Caco-2 (cell line): ENCODE measurements at regions not wholly inside any gene's neighbourhood (a gene's known extent, or its start where the extent isn't known, plus 50 kb on each side); places are given as distances from the start of the nearest gene placed in this dataset.

Source experiments
- BruUV-seq: library from RNA; stranded (reverse); fragments of 400-500 nt; replicated peaks from 2 replicates; lab custom pipeline; 2021; lab: Mats Ljungman, UMichigan
- CTCF ChIA-PET: fragments of 300-600 bp; sonication (Branson Sonifier 250); formaldehyde crosslinking; loops from one replicate; lab custom pipeline; 2022; ENCODE audit warnings: antibody characterized with exemption; lab: Charles Lee
- POLR2A ChIA-PET: fragments of 300-600 bp; sonication (Branson Sonifier 250); formaldehyde crosslinking; loops from one replicate; lab custom pipeline; 2022; ENCODE audit warnings: antibody characterized with exemption; lab: Charles Lee
- DNase-seq, 2 experiments: peaks; one replicate each; pipeline versions ENCODE4 v3.0.0 to v3.0.0-alpha.2; 2020 to 2022
- H3K27me3 ChIP-seq: replicated peaks from 2 replicates; pipeline ENCODE4 v1.6.0; 2011; ENCODE audit warnings: low read length; ENCODE audit not compliant: control insufficient read depth, insufficient read depth
- H3K36me3 ChIP-seq: 2 replicates; pipeline ENCODE4 v1.5.1; 2011; ENCODE audit warnings: low read length; ENCODE audit not compliant: control insufficient read depth, insufficient read depth
- H3K4me1 ChIP-seq: fragments of 250-450 bp; sonication (Bioruptor Pico); 2 replicates; pipeline ENCODE4 v1.5.1; 2020; ENCODE audit warnings: mild to moderate bottlenecking
- H3K4me3 ChIP-seq: 2 replicates; pipeline ENCODE4 v1.5.1; 2011; ENCODE audit warnings: low read depth, mild to moderate bottlenecking, control low read depth, low read length
- H3K9me3 ChIP-seq: fragments of 250-450 bp; sonication (Bioruptor Pico); 2 replicates; pipeline ENCODE4 v1.5.1; 2020; ENCODE audit warnings: mild to moderate bottlenecking, moderate library complexity
- H3K27ac Mint-ChIP-seq: one replicate; pipeline ENCODE4 v1.8.0; 2022; ENCODE audit warnings: mixed read lengths; ENCODE audit not compliant: unreplicated experiment
- H3K27me3 Mint-ChIP-seq: one replicate; pipeline ENCODE4 v1.8.0; 2022; ENCODE audit warnings: mixed read lengths; ENCODE audit not compliant: insufficient read depth, unreplicated experiment
- H3K36me3 Mint-ChIP-seq: one replicate; pipeline ENCODE4 v1.8.0; 2022; ENCODE audit warnings: mild to moderate bottlenecking, mixed read lengths; ENCODE audit not compliant: insufficient read depth, unreplicated experiment
- H3K4me1 Mint-ChIP-seq: one replicate; pipeline ENCODE4 v1.8.0; 2022; ENCODE audit warnings: low read depth, mixed read lengths; ENCODE audit not compliant: unreplicated experiment
- H3K4me3 Mint-ChIP-seq: one replicate; pipeline ENCODE4 v1.8.0; 2022; ENCODE audit warnings: mild to moderate bottlenecking, moderate library complexity, mixed read lengths; ENCODE audit not compliant: unreplicated experiment
- H3K9me3 Mint-ChIP-seq: one replicate; pipeline ENCODE4 v1.8.0; 2022; ENCODE audit warnings: mixed read lengths; ENCODE audit not compliant: unreplicated experiment
- CTCF ChIP-seq, 2 experiments: fragments of 200-600 bp in 1 of 2; IDR thresholded peaks; 1 replicate in 1 of 2; 2 replicates in 1 of 2; pipeline versions ENCODE4 v1.5.1 to v1.8.0; 2011 to 2022; ENCODE audit warnings: antibody characterized with exemption in 1 of 2, control low read depth in 1 of 2, inconsistent platforms in 1 of 2, low read depth in 1 of 2, low read length in 1 of 2, mild to moderate bottlenecking in 1 of 2, moderate library complexity in 1 of 2; ENCODE audit not compliant: insufficient read depth in 1 of 2, severe bottlenecking in 1 of 2, unreplicated experiment in 1 of 2
- intact Hi-C: fragments of 100-400 bp; cut with micrococcal nuclease; formaldehyde crosslinking; loops from one replicate; pipeline ENCODE4 v1.10.0; 2022; ENCODE audit not compliant: unreplicated experiment

- Histone ChIP-seq H3K9me3 (no peaks in the 10 kb centered on the region), H3K4me1 (no peaks in the 10 kb centered on the region), H3K4me3 (no peak overlapping the region), H3K36me3 (no peaks in the 10 kb centered on the region), H3K27me3 (no peaks in the 10 kb centered on the region; the same call in 1 of the 2 replicates)
- Mint-ChIP-seq H3K27me3 (peaks cover 24% of the 10 kb centered on the region), H3K36me3 (no peaks in the 10 kb centered on the region), H3K9me3 (no peaks in the 10 kb centered on the region), H3K4me3 (no peak overlapping the region), H3K27ac (no peak overlapping the region), H3K4me1 (no peaks in the 10 kb centered on the region)
- no peak for DNase-seq
- TF ChIP-seq CTCF (IDR thresholded peaks at IDR 0.05; ENCODE audit: insufficient read depth in 1 of 2, low read depth in 1 of 2, low read length in 1 of 2, severe bottlenecking in 1 of 2, unreplicated experiment in 1 of 2) = no peak
- intact Hi-C loops = no loop called here
- BruUV-seq = no TSS peak
- POLR2A ChIA-PET = no interaction called here
- CTCF ChIA-PET = no interaction called here
Measured at GRCh38 chr13:48843630-48844380, 131.9 kb upstream of the FNDC3A start.

- Histone ChIP-seq H3K4me3 (no peak overlapping the region), H3K9me3 (no peaks in the 10 kb centered on the region), H3K4me1 (no peaks in the 10 kb centered on the region), H3K36me3 (no peaks in the 10 kb centered on the region), H3K27me3 (no peaks in the 10 kb centered on the region; the same call in 1 of the 2 replicates)
- ChIA-PET POLR2A (no interaction called here), CTCF (no interaction called here)
- Mint-ChIP-seq H3K36me3 (no peaks in the 10 kb centered on the region), H3K4me1 (no peaks in the 10 kb centered on the region), H3K27me3 (peaks cover 27% of the 10 kb centered on the region), H3K4me3 (no peak overlapping the region), H3K27ac (no peak overlapping the region), H3K9me3 (no peaks in the 10 kb centered on the region)
- DNase-seq = no peak
- no peak for TF ChIP-seq CTCF (IDR thresholded peaks at IDR 0.05; ENCODE audit: insufficient read depth in 1 of 2, low read depth in 1 of 2, low read length in 1 of 2, severe bottlenecking in 1 of 2, unreplicated experiment in 1 of 2)
- no TSS peak for BruUV-seq
- intact Hi-C loops = no loop called here
Measured at GRCh38 chr13:48844676-48845075, 131.0 kb upstream of the FNDC3A start.

- no peak overlapping the region for H3K27ac Mint-ChIP-seq
- H3K9me3 Mint-ChIP-seq = no peaks in the 10 kb centered on the region
Measured at GRCh38 chr13:48849515-48849914, 126.2 kb upstream of the FNDC3A start.

More at GRCh38 chr13:48849515-48849914, 126.2 kb upstream of the FNDC3A start:
- H3K4me1 ChIP-seq = 0 out of 2 replicates have a peak, but pooled peaks cover 10% of the 10 kb centered on the region
- H3K4me1 Mint-ChIP-seq = no peaks in the 10 kb centered on the region
- no peaks in the 10 kb centered on the region for H3K36me3 Mint-ChIP-seq
- DNase-seq = no peak
- no peak for TF ChIP-seq CTCF (IDR thresholded peaks at IDR 0.05; ENCODE audit: insufficient read depth in 1 of 2, low read depth in 1 of 2, low read length in 1 of 2, severe bottlenecking in 1 of 2, unreplicated experiment in 1 of 2)
- no peak overlapping the region for H3K4me3 ChIP-seq
- intact Hi-C loops = no loop called here
- no peak overlapping the region for H3K4me3 Mint-ChIP-seq
- no peaks in the 10 kb centered on the region for H3K27me3 ChIP-seq
- BruUV-seq = no TSS peak
- CTCF ChIA-PET = no interaction called here
- POLR2A ChIA-PET = no interaction called here
- no peaks in the 10 kb centered on the region for H3K36me3 ChIP-seq
- H3K27me3 Mint-ChIP-seq = peaks cover 13% of the 10 kb centered on the region
- peaks cover 6% of the 10 kb centered on the region; the same call in 1 of the 2 replicates for H3K9me3 ChIP-seq
